K562 (cell line): ENCODE measurements at regions not wholly inside any gene's neighbourhood (a gene's known extent, or its start where the extent isn't known, plus 50 kb on each side); places are given as distances from the start of the nearest gene placed in this dataset.
A peak's percentile ranks its signal among the peaks of the same experiment; 100 is the strongest.

Source experiments
- DACH1 ChIP-seq: fragments of 450-650 bp; IDR thresholded peaks from 2 replicates; pipeline ENCODE4 v1.6.1; 2018; ENCODE audit not compliant: partially characterized antibody
- E2F8 ChIP-seq: fragments of 450-650 bp; IDR thresholded peaks from 2 replicates; pipeline ENCODE4 v1.7.1; 2018; ENCODE audit warnings: mild to moderate bottlenecking, low read depth; ENCODE audit not compliant: partially characterized antibody
- ELK1 ChIP-seq: sonication (generic); formaldehyde crosslinking; IDR thresholded peaks from 2 replicates; pipeline ENCODE4 v1.8.1; 2022; ENCODE audit warnings: missing genetic modification reagents
- ETV5 ChIP-seq: sonication (generic); formaldehyde crosslinking; IDR thresholded peaks from 2 replicates; pipeline ENCODE4 v1.4.0; 2020; ENCODE audit warnings: low read depth, mild to moderate bottlenecking, missing genetic modification reagents
- FOXA3 ChIP-seq, 2 experiments: fragments of 450-650 bp in 1 of 2; sonication (generic) in 1 of 2; formaldehyde crosslinking; IDR thresholded peaks in 1 of 2; conservative IDR thresholded peaks in 1 of 2; 2 replicates each; pipeline versions ENCODE4 v1.4.0 to v1.8.0; 2020 to 2022; ENCODE audit warnings: mild to moderate bottlenecking in 2 of 2, missing genetic modification reagents in 1 of 2
- GATA2 ChIP-seq: sonication (generic); formaldehyde crosslinking; IDR thresholded peaks from 2 replicates; pipeline ENCODE4 v1.4.0; 2020; ENCODE audit warnings: mild to moderate bottlenecking, missing genetic modification reagents
- HOMEZ ChIP-seq: fragments of 250-450 bp; sonication (Bioruptor Pico); IDR thresholded peaks from 2 replicates; pipeline ENCODE4 v1.4.0; 2020; ENCODE audit warnings: mild to moderate bottlenecking, moderate library complexity
- MTF1 ChIP-seq: fragments of 250-450 bp; sonication (Bioruptor Pico); IDR thresholded peaks from 2 replicates; pipeline ENCODE4 v1.9.0; 2021; ENCODE audit warnings: moderate library complexity, mild to moderate bottlenecking, inconsistent platforms, borderline replicate concordance
- NFIX ChIP-seq: fragments of 250-450 bp; sonication (Bioruptor Pico); IDR thresholded peaks from 2 replicates; pipeline ENCODE4 v1.4.0; 2020; ENCODE audit warnings: low read depth, mild to moderate bottlenecking, moderate library complexity
- NR3C1 ChIP-seq: sonication (generic); formaldehyde crosslinking; IDR thresholded peaks from 2 replicates; pipeline ENCODE4 v1.8.1; 2022; ENCODE audit warnings: missing genetic modification reagents
- PHB2 ChIP-seq: fragments of 450-650 bp; IDR thresholded peaks from 2 replicates; pipeline ENCODE4 v1.6.1; 2017; ENCODE audit warnings: low read depth
- POLR2A ChIP-seq: fragments of 450-650 bp; conservative IDR thresholded peaks from 2 replicates; pipeline ENCODE4 v1.6.1; 2016
- RBM39 ChIP-seq: fragments of 200-400 bp; formaldehyde crosslinking; optimal IDR thresholded peaks from 2 replicates; pipeline ENCODE3; 2018; ENCODE audit warnings: low read depth, low read length
- RCOR1 ChIP-seq, 2 experiments: IDR thresholded peaks; 2 replicates each; pipeline ENCODE4 v1.6.1; 2012; ENCODE audit warnings: low read depth in 2 of 2, low read length in 2 of 2, borderline replicate concordance in 1 of 2, improper control_type of control experiment in 1 of 2
- RNF2 ChIP-seq: sonication (generic); IDR thresholded peaks from 2 replicates; pipeline ENCODE4 v1.6.1; 2016
- TCF7L2 ChIP-seq: fragments of 150-350 bp; IDR thresholded peaks from 2 replicates; pipeline ENCODE4 v1.6.1; 2016; ENCODE audit warnings: low read depth, mild to moderate bottlenecking, low read length, moderate library complexity
- USF1 ChIP-seq: sonication (generic); formaldehyde crosslinking; IDR thresholded peaks from 2 replicates; pipeline ENCODE4 v1.9.0; 2022; ENCODE audit warnings: mild to moderate bottlenecking, missing genetic modification reagents
- YBX1 ChIP-seq: fragments of 450-650 bp; IDR thresholded peaks from 2 replicates; pipeline ENCODE4 v1.7.1; 2016; ENCODE audit warnings: mild to moderate bottlenecking
- ZBTB1 ChIP-seq: sonication (generic); formaldehyde crosslinking; IDR thresholded peaks from 2 replicates; pipeline ENCODE4 v1.8.1; 2023; ENCODE audit warnings: missing genetic modification reagents, low read depth, mild to moderate bottlenecking, borderline replicate concordance
- ZKSCAN3 ChIP-seq: fragments of 250-450 bp; sonication (Bioruptor Pico); IDR thresholded peaks from 2 replicates; pipeline ENCODE4 v1.4.0; 2020
- ZNF121 ChIP-seq: sonication (generic); formaldehyde crosslinking; conservative IDR thresholded peaks from 2 replicates; pipeline ENCODE4 v1.8.0; 2022; ENCODE audit warnings: missing genetic modification reagents
- ZNF274 ChIP-seq: IDR thresholded peaks from 2 replicates; pipeline ENCODE4 v1.6.1; 2011; ENCODE audit warnings: low read depth, mild to moderate bottlenecking, low read length, moderate library complexity, borderline replicate concordance
- ZNF398 ChIP-seq: fragments of 250-450 bp; sonication (Bioruptor Pico); IDR thresholded peaks from 2 replicates; pipeline ENCODE4 v1.8.0; 2021; ENCODE audit warnings: moderate library complexity, mild to moderate bottlenecking, inconsistent platforms
- ZSCAN29 ChIP-seq: fragments of 450-650 bp; IDR thresholded peaks from 2 replicates; pipeline ENCODE4 v1.6.1; 2017

GRCh38 chr13:50613356-50613831 lies 230.1 kb downstream of the DLEU7 start (continued):
- TF ChIP-seq ZNF398 (CRISPR knock-in tag): no peak
- no peak for TF ChIP-seq HOMEZ
- no peak for TF ChIP-seq ZSCAN29
- no peak for TF ChIP-seq ZBTB1
- TF ChIP-seq RNF2: peak; percentile 44; the same call in 1 of the 2 replicates
- TF ChIP-seq YBX1: no peak
- no peak for TF ChIP-seq ZKSCAN3
- TF ChIP-seq RCOR1 (IDR thresholded peaks at IDR 0.05; ENCODE audit: borderline replicate concordance in 1 of 2, low read depth in 2 of 2, low read length in 2 of 2): peak; percentile 40 to 86; a peak in 2 of 4 replicates
- TF ChIP-seq E2F8: peak; percentile 25
- no peak for TF ChIP-seq NR3C1 (CRISPR knock-in tag)
- no peak for TF ChIP-seq USF1 (CRISPR knock-in tag)
- TF ChIP-seq POLR2A: no peak
- peak; percentile 71 for TF ChIP-seq PHB2
- no peak for TF ChIP-seq ZNF274
- no peak for TF ChIP-seq MTF1 (CRISPR knock-in tag)
- TF ChIP-seq DACH1: no peak
- TF ChIP-seq GATA2 (CRISPR knock-in tag): peak; percentile 78
- TF ChIP-seq TCF7L2: no peak
- no peak for TF ChIP-seq ZNF121
- TF ChIP-seq RBM39: no peak
- TF ChIP-seq ELK1 (CRISPR knock-in tag): no peak
- no peak for TF ChIP-seq NFIX (CRISPR knock-in tag)
- TF ChIP-seq FOXA3 (CRISPR knock-in tag; conservative IDR thresholded peaks at IDR 0.05 in 1 of 2, IDR thresholded peaks at IDR 0.05 in 1 of 2): no peak
- no peak for TF ChIP-seq ETV5 (CRISPR knock-in tag)
